H1 (cell line): ENCODE measurements at regions not wholly inside any gene's neighbourhood (a gene's known extent, or its start where the extent isn't known, plus 50 kb on each side); places are given as distances from the start of the nearest gene placed in this dataset.

Experiments
- ATF2 ChIP-seq: IDR thresholded peaks from 2 replicates; pipeline ENCODE4 v1.6.1; 2012; ENCODE audit warnings: low read length, inconsistent platforms
- BCL11A ChIP-seq, 2 experiments: IDR thresholded peaks; one replicate each; pipeline ENCODE4 v1.6.1; 2011; ENCODE audit warnings: low read depth in 2 of 2, low read length in 2 of 2, mild to moderate bottlenecking in 2 of 2
- CEBPB ChIP-seq: IDR thresholded peaks from 2 replicates; pipeline ENCODE4 v1.6.1; 2012; ENCODE audit warnings: low read depth, low read length
- CHD7 ChIP-seq: fragments of 300-600 bp; sonication (generic); IDR thresholded peaks from 2 replicates; pipeline ENCODE4 v1.7.1; 2012; ENCODE audit warnings: low read length, moderate library complexity, mild to moderate bottlenecking, inconsistent platforms; ENCODE audit not compliant: insufficient replicate concordance
- CTBP2 ChIP-seq: IDR thresholded peaks from 2 replicates; pipeline ENCODE4 v1.7.0; 2011; ENCODE audit warnings: borderline replicate concordance, mild to moderate bottlenecking, moderate library complexity, mixed read lengths, low read length; ENCODE audit not compliant: insufficient read depth, insufficient read length
- KDM1A ChIP-seq: fragments of 200-600, 300-600 bp; sonication (generic); IDR thresholded peaks from 2 replicates; pipeline ENCODE4 v1.7.1; 2016; ENCODE audit warnings: mild to moderate bottlenecking, low read length, borderline replicate concordance
- NRF1 ChIP-seq: IDR thresholded peaks from 2 replicates; pipeline ENCODE4 v1.6.1; 2011; ENCODE audit warnings: mild to moderate bottlenecking, low read depth, low read length, improper control_type of control experiment
- PHF8 ChIP-seq: fragments of 200-600 bp; sonication (generic); conservative IDR thresholded peaks from 2 replicates; pipeline ENCODE4 v1.7.1; 2012; ENCODE audit warnings: low read depth, mild to moderate bottlenecking, inconsistent platforms, low read length, moderate library complexity
- RXRA ChIP-seq: IDR thresholded peaks from 2 replicates; pipeline ENCODE4 v1.6.1; 2011; ENCODE audit warnings: low read depth, mild to moderate bottlenecking, low read length, moderate library complexity; ENCODE audit not compliant: insufficient read depth
- SAP30 ChIP-seq: fragments of 300-600 bp; sonication (generic); IDR thresholded peaks from 2 replicates; pipeline ENCODE4 v1.7.1; 2012; ENCODE audit warnings: low read length, moderate library complexity, mild to moderate bottlenecking, inconsistent platforms; ENCODE audit not compliant: insufficient read depth, insufficient replicate concordance

- TF ChIP-seq CHD7, result no peak
- TF ChIP-seq CEBPB, result no peak
- no peak for TF ChIP-seq ATF2
- no peak for TF ChIP-seq NRF1
- TF ChIP-seq RXRA, result no peak
- no peak for TF ChIP-seq CTBP2
- TF ChIP-seq KDM1A, result no peak
- no peak for TF ChIP-seq PHF8
- TF ChIP-seq SAP30, result no peak
- TF ChIP-seq BCL11A (IDR thresholded peaks at IDR 0.05; ENCODE audit: low read depth in 2 of 2, low read length in 2 of 2), result no peak
Measured at GRCh38 chr22:48672387-48672786, 1155.3 kb downstream of the BRD1 start (continued).
